Stimulated activated CD4-positive, alpha-beta T cell treated with anti-CD3 and anti-CD28 coated beads, Interleukin-12 subunit alpha, Interleukin-12 subunit beta, amount 100 ng/mL, for 4 hours (primary cell): ENCODE measurements at regions not wholly inside any gene's neighbourhood (a gene's known extent, or its start where the extent isn't known, plus 50 kb on each side); places are given as distances from the start of the nearest gene placed in this dataset.
"Not testable (repeated sequence)": the region's sequence is repeated elsewhere in the genome, so short reads cannot be mapped to it uniquely, and the experiment has no call there.

Source experiments
- DNase-seq: peaks from one replicate; pipeline ENCODE4 v3.0.0-alpha.2; 2020

DNA sequence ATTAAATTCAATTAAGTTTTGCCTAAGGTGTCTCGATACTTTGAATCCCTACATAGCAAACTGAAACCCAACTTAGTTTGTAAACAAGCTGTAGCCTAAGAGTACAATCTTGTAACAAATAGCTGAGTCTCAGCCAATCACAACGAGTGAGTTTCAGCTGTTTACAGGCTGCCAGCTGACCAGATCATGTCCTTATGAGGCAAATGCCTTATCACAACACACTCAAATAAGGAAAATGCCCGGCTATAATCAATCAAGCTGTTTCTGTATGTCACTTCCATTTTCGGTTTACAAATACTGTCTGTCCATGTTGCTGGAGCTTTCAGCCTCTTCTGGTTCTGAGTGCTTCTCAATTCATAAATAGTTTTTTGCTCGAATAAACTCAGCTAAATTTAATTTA is 943.8 kb downstream of the SLC16A7 start:
- DNase-seq = no peak

DNA sequence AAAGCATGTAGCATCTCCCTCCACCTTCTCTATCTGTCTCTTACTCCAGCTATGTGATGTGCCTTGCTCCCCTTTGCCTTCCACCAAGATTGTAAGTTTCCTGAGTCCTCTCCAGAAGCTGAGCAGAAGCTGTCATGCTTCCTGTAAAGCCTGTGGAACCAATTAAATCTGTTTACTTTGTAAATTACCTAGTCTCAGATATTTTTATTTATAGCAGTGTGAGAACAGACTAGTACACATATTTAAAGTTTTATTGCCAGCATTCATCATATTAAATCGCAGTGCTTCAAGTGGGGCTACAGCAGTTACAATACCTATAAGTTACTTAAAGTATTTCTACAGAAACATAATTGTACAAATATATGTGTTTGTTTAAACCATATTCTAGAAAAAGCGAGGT is 973.1 kb downstream of the SLC16A7 start:
- DNase-seq = no peak

DNA sequence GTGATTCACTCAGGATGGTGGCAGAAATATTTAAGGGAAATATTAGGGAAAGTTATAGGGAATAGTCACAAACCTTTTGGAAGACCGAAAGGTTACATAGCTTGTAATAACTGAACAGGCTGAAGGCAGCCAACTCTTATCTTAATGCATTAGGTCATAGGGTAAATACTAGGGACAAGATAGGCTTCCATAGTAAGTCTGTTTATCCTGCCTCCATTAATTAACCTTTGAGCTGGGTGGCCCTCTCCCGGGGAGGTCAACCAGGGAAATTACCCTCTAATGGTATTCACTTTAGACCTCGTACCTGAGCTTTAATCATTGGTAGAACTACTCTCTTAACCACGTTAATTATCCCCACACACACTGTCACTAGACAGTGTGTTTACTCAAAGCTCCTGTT is 981.8 kb downstream of the SLC16A7 start:
- DNase-seq = no peak

DNA sequence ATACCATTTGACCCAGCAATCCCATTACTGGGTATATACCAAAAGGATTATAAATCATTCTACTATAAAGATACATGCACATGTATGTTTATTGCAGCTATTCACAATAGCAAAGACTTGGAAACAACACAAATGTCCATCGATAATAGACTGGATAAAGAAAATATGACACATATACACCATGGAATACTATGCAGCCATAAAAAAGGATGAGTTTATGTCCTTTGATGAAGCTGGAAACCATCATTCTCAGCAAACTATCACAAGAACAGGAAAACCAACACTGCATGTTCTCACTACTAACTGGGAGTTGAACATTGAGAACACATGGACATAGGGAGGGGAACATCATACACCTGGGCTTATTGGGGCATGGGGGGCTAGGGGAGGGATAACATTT is 991.8 kb downstream of the SLC16A7 start:
- DNase-seq = not testable (repeated sequence)

DNA sequence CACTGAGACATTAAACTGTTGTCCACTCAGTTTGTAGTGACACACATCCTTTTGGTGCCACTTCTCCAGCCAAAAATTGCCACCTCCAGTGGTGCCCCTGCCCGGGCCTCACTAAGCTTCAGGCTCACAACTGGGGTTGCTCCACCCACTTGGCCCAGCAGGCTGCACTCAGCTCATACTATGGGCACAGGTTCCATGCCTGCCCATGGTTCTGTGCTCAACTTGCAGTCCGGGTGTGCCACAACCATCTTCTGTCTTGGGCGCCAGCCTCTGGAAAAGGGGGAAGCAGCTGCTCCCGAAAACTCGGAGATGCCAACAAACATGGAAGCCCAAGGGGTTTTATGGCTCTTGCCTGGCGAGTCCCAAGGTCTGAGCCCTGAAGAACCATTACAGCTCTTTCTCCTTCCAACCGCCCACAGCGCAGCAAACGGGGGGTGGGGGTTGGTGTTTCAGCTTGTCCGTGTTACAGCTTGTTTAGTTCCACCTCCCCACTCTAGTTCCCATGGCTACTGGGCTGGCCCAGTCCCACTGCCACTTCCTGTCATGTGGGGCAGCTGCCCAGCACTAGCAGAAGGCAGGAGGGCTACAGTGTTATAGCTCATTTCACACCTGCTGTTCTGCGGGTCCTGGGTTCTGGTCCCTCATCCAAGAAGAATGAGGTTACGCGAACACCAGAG is 998.3 kb downstream of the SLC16A7 start:
- no peak for DNase-seq

DNA sequence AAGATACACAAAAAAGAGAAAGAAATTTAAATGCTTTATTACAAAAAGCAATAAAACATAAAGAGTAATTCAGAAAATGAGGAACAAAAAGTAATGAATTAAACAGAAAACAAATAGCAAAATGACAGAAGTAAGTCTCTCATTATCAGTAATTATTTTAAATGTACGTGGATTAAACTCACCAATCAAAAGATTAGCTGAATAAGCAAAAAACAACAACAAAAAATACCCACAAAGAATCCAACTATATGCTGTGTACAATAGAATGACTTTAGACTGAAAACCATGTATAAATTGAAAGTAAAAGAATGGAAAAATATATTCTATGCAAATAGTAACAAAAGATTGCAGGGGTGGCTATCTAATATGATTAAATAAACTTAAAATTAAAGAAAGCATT is 1006.8 kb downstream of the SLC16A7 start:
- DNase-seq = no peak

DNA sequence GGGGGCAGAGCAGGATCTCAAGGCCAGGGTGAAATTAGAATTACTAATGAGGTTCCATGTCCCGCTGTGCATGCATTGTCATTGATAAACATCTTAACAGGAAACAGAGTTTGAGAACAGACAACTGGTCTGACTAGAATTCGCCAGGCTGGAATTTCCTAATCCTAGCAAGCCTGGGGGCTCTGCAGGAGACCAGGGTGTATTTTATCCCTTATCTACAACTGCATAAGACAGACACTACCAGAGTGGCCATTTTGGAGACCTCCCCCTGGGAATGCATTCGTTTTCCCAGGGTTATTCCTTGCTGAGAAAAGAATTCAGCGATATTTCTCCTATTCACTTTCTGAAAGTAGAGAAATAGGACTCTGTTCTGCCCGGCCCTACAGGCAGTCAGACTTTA is 1007.6 kb downstream of the SLC16A7 start:
- DNase-seq = not testable (repeated sequence)

DNA sequence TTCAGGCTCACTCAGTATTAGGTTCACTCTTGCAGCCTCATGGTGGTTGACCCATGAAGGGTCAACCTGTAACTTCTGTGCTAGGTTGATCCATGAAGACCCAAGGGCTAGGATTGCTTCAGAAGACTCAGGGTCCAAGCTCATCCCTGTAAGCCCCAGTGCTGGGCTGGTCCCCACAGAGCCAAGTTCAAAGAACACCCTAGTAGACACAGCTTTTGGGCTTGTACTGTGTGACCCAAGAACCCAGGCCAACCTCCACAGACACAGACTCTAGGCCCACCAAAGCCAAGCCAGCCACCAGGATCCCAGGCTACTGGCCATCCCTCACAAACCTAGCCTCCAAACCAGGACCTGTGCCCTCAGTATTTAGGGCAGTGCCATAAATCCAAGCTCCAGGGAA is 1020.6 kb downstream of the SLC16A7 start:
- DNase-seq = no peak

DNA sequence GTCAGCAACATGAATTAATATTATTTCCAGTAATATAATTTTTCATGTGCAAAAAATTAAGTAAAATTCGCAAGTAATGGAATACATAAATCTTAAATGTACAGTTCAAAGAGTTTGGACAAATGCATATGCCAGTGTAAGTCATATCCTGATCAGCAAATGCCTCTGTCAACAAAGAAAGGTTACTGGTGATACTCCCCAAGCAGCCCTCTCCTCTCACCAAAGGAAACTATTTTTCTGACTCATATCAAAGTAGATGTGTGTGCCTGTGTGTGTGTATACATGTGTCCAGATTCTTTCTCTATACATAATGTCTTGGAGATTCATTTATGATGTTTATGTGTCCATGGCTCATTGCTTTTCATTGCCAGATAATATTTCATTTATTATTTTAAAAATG is 1035.0 kb downstream of the SLC16A7 start:
- DNase-seq = no peak

DNA sequence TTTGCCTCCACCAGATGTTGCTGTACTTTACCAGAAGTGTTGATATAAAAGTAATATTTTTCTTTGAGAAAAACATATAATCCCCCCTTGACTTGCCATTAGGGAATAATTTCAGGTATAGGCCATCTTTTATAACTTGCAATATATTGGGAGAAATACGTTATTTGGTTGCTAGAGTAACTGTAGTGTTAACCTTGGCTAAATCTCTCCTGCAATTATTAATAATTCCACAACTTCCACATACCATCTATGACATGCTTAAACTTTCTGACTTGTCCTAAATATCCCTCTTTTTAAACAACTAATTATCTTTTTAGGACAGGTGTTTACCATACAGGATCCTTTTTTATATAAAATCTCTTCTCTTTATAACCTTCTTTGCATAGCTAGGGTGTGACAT is 1048.2 kb downstream of the SLC16A7 start:
- no peak for DNase-seq

DNA sequence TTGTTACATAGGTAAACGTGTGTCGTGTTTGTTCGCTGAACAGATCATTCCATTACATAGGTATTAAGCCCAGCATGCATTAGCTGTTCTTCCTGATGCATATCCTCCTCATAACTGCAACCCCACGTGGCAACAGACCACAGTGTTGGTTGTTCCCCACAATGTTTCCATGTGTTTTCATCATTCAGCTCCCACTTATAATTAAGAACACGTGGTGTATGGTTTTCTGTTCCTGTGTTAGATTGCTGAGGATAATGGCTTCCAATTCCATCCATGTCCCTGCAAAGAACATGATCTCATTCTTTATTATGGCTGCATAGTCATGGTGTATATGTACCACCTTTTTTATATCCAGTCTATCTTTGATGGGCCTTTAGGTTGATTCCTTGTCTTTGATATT is 1071.1 kb downstream of the SLC16A7 start:
- DNase-seq = no peak

DNA sequence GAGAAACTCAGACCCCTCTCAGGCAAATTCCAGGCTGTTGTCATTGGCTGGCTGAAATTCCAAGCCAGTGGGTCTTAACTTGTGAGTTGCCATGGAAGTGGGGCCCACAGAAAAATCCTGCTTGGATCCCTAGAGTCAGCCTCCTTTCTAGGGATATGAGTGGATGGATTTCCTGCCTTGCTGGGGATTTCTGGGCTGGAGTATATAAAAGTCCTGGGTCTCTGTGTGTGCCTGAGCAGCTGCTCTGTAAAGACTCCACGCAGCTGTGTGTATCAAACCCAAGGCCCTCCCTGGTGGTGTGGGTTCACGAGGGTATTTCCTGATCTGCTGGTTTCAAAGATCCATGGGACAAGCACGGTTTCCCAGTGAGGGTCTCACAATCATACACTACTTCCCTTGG is 1077.1 kb downstream of the SLC16A7 start:
- no peak for DNase-seq

DNA sequence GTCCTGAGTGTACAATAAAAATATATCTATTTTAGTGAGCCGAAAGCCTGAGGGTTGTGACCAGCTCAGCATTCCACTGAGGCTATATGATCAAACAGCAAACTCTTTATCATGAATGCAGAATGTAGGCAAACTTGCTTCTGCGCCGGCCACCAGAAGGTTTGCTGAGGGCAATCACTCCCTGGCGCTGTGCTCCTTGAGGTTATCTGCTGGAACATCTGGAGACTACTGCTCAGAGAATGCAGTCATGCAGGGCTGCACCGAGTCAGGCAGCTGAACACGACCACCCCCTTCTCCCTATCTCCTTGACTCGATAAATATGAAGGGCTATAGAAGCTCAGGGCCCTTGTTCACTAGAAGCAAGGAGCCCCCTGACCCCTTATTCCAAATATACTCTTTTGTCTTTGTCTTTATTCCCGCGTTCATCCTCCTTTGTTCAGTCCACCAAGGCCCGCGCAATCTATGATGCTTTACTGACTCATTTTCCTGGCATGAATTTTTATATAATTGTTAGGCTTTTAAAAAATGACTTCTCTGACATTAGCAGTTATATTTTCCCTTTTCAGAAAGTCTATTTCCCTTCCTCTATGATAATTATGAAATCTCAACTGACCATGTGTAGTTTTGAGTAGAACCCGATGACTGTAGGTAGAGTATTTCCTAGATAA is 1089.3 kb downstream of the SLC16A7 start:
- DNase-seq = no peak

DNA sequence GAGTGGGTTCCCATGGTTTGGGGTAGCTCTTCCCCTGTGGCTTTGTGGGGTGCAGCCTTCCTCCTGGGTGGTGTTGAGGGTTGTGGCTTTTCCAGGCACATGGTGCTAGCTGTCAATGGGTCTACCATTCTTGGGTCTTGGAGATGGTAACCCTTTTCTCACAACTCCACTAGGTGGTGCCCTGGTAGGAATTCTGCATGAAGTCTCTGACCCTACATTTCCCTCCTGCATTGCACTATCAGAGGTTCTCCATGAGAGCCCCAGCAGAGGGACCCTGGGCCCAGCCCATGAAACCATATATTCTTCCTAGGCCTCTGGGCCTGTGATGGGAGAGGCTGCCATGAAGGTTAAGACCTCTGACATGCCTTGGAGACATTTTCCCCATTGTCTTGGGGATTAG is 1093.3 kb downstream of the SLC16A7 start:
- no peak for DNase-seq

DNA sequence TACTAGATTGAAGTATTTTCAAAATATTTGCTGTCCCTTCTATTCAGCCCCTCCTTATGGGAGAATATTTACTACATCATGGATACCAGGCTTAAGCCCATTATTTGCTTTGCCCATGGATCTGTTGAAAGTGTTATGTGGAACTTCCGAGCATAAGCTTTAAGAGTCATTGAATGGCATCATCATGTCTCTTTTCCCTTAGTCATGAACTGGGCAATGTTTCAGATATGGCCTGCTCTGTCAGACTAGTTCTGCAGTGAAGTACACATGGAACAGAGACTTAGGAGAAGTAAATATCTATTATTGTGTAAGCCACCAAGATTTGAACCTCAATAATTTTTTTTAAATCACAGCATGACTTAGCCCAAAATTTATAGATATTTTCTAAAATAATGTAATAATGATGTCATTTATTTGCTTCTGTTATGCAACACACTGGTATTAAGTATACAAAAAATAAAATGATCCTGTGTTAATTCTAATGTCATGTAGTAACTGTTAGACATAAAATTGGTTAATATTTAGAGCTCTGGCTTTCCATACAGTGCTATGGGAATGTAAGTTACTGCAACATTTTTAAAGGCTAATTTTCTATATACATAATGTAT is 1097.3 kb downstream of the SLC16A7 start:
- no peak for DNase-seq

DNA sequence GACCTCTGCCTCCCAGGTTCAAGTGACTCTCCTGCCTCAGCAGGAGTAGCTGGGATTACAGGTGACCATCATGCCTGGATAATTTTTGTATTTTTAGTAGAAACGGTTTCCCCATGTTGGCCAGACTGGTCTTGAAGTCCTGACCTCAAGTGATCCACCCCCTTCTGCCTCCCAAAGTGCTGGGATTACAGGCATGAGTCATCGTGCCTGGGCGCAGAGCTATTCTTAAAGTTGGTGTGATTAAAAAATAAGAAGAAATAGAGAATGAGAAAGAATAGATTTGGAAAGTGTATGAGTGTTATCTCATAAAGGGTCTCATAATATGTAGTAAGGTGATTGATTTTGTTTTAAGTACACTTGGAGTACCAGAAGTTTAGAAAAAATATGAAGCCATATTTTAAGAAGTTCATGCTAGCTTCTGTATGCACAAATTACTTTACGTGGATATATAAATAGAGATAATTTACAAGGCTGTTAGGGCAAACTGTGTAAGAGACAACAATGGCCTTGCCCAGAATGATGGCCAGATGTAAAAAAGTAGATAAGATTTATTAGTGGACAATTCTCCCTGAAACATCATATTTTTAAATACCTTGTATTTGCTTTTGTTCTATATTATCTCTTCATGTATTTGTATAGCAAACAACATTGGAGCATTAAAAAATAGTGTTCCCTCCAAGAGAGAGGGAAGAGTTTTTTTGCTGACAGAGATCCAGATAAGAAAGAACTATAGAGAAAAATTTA is 1108.5 kb downstream of the SLC16A7 start:
- no peak for DNase-seq

DNA sequence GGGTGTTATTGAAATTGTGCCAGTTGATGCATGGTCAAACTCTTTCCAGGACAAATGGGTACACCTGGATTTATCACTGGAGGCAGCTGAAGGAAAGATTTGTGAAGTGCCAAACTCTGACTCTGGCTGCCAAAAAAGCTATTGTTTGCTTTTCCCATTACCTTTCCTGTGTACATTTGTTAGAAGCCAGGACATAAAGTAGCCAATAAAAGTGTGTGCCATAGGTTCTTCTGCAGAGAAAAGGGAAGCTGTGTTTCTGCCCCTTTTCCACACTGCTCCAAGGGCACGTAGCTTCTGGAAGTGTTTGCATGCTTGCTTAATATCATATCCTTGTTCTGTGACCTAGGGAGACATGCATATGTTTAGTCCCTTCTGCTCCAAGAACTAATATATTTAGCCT is 1114.4 kb downstream of the SLC16A7 start:
- no peak for DNase-seq

DNA sequence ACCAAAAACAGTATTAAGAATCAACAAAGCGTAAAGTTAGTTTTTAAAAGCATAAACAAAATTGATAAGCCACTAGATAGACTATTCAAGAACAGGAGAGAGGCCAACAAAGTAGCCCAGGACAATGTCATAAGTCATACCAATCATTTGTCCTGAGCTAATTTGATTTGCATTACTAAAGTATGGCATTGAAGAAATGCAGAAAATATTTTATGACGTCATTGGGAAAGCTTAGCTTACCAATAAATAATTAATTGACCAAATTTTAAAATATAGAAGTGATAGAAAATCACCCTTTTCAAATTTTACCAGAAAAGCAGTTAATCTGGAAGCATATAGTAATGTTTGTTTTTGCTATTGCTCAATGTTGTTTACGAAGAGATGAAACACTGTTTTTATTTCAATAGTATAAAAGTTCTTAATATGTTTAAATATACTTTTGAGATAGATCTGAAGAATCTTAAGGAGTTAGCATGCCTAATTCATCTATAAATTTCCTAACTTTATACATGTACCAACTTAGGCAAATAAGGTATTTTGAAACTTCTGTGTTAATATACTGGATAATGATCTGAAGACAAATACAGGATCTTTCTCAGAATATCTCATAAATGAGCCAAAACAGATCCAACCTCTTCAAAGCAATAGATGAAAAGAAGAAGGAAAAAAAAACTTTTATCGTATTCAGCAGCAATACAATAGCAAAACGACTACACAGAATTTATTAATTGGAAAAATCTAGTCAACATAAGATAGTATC is 1118.5 kb downstream of the SLC16A7 start:
- DNase-seq = no peak

DNA sequence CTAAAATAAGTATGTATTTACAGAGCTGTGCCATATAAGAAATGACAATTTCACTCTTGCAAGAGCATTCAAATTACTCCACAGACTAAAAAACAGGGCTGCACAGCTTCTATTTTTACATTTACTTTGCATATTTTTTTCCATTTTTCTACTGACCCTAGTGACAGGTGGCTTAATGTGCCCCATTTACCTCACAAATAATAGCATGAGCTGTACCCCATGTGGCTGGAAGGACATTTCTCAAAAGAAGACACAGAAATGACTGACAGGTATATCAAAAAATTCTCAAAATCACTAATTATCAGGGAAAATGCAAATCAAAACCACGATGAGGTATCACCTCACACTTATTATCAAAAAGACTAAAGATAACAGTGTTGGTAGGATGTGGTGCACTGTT is 1128.6 kb downstream of the SLC16A7 start:
- no peak for DNase-seq

DNA sequence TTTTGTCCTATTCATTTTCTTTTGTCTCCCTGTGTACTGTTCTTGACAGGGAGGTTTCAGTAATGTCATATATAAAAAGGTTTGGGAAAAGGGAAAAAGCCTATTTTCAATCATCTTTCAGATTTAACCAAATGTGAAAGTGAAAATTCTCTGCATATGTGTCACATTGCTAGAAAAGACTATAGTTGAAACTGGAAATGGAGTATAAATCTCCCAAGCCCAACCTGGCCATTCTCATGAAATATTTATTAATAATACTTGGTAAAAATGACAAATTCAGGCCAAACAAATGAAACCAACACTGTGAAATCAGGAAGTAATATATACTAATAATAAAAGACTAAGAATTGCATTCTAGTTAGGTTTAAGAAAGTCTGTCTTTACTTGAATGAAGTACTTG is 1129.2 kb downstream of the SLC16A7 start:
- no peak for DNase-seq

DNA sequence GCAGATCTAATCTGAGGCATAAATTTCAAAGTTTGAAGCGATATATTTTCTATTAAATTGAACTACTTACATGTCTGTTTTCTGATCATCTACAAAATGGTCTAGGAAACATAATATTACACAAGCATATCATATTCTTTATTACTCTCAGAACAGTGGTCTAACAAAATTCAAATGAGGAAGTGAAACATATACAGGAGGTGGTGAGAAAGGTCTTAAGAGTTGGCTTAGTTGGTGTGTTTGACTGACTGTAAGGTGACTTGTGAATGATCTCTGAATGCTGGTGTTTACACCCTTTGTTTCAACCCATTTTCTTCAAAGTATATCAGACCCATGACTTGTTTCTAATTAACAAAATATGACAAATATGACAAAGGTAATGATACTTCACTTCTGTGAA is 1156.8 kb downstream of the SLC16A7 start:
- DNase-seq = no peak

DNA sequence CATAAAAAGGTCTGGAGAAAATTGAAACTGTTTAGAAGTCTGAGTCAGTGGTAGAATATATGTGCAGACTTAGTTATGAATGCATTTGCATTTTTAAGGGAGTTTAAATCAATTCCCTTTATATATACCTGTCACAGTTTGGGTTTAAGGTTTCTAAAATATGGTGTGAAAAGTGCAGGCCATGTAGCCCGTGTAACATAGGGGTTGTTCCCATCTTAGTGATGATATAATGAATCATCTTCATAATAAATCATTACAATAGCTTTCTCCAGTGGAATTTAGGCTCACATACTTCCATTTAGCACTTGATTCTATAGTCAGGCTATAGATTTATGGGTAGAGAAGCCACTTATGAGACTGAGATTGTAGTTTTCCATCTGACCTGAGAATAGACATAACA is 1162.4 kb downstream of the SLC16A7 start:
- no peak for DNase-seq

DNA sequence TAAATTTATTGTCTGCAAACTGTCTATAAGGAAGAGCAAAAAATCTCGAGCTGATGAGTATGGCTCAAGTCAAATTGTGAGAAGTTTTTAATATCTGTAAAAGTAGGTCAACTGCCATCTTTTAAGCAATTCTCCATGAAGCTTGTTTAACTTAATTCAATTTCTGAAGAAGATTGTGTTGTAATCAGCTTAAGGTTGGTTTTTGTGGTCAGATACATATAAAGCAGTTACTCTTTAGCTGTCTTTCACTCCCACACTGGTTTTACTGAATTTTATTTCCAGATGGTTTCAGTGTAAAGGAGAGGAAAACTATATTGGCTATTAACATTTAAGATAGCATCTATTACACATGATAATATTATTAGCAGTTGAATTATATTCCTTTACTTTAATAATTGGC is 1165.1 kb downstream of the SLC16A7 start:
- no peak for DNase-seq
